NCI-H146 (cell line): ENCODE measurements at regions not wholly inside any gene's neighbourhood (a gene's known extent, or its start where the extent isn't known, plus 50 kb on each side); places are given as distances from the start of the nearest gene placed in this dataset.
"Not testable (repeated sequence)": the region's sequence is repeated elsewhere in the genome, so short reads cannot be mapped to it uniquely, and the experiment has no call there.

Experiments
- DNase-seq: peaks from one replicate; lab custom pipeline; 2025; lab: John Stamatoyannopoulos, UW

GRCh38 chr6:165167861-165168260 lies 141.5 kb downstream of the C6orf118 start:
- DNase-seq: no peak

DNA sequence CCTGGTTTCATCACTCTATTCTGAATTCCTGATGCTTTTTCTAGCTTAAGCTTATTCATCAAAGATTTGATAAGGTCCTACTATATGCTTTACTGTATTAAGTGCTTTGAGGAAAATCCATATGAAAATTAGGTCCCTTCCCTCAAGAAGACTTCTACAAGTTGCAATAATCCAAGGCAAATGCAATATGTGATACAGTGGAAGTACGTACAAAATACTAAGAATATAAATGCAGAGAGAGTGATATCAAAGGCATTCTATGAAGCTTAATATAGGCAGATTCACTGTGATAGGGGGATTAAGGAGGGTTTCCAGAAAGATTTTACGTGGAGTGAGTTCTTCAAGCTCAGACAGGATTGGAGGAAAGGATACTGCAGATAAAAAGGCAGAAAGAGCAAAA lies 142.1 kb downstream of the C6orf118 start:
- no peak for DNase-seq

GRCh38 chr6:165163519-165163918 lies 145.9 kb downstream of the C6orf118 start:
- no peak for DNase-seq

- no peak for DNase-seq
Measured at GRCh38 chr6:165159460-165159859, 149.9 kb downstream of the C6orf118 start.

DNA sequence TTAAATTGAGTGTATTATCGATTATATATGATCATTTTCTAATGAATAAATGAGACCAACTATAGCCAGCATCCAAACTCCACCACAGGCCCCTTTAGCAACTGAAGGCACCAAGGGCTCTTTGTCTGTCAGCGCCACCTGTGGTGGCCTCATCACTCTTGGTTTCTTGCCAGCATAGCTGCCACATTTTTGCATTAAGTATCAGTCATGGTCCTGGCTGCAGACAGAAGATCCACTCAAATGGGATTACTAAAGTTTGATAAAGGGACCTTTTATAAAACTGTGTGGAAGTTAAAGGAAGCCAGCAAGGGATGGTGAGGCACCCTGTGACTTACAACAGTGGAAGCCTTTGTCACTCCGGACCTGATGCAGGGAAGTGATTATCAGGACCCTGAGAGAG lies 162.9 kb downstream of the C6orf118 start:
- no peak for DNase-seq

- no peak for DNase-seq
Measured at GRCh38 chr6:165135889-165136288, 173.5 kb downstream of the C6orf118 start.

DNA sequence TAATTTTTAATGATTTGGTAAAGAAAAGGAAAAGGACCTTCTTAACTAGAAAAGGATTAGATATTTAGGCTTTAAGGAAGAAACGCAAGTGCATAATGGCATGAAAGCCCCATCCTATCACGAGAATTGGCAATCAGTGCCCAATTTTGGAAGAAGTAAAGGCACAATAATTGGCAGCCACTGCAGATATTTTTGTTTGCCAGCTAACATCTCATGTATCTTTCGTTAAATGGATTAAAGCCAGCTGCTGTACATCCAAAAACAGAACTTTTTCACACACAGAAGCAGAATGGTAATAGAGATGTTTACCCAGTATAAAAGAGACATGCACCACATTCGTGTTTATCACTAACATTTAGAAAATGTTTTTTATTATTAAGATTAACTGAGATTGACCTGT lies 180.3 kb downstream of the C6orf118 start:
- DNase-seq: no peak

- not testable (repeated sequence) for DNase-seq
Measured at GRCh38 chr6:165127743-165128142, 181.7 kb downstream of the C6orf118 start.

DNA sequence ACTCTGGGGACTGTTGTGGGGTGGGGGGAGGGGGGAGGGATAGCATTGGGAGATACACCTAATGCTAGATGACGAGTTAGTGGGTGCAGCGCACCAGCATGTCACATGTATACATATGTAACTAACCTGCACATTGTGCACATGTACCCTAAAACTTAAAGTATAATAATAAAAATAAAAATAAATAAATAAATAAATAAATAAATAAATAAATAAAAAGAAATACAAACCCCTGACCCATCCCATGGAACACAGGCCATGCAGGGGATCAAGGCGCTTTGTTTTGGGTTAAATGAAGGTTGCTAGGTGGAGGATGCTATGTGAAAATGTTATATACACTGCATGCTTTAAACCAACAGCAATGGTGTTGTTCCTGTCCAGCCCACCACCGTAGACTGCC lies 184.7 kb downstream of the C6orf118 start:
- not testable (repeated sequence) for DNase-seq

DNA sequence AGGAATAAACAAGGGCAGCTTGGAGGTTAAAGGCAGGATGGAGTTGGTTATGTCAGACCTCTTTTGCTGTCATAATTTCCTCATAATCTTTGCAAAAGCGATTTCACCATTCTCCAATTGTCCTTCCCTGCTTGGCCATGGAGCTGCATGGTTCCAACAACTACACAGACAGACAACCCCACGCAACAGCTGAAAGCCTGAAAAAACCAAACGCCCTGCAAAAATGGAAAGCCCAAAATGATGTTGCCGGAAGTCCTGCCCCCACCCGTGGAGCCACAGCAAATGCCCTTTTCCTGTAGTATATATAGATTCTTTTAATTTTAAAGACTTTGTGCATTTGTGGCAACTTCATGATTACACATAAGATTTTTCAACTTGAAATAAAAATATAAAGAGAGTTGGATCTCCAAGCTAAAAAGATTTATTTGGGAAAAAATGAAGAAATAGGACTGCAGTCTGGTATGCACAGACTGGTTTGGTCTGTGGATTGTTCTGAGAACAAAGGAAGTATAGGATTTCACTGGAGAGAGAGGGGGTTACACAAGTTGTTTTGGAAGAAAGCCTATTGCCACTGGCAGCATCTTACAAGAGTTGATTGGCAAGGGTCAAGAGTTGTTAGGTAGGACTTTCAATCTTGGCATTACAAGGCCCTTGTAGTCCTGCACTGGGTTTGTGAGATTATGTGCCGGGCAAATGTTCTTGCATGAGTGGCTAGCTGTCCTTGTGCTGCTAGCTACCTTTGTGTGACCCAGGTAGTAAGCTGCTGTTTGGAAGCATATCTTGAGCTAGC lies 190.0 kb downstream of the C6orf118 start:
- no peak for DNase-seq

DNA sequence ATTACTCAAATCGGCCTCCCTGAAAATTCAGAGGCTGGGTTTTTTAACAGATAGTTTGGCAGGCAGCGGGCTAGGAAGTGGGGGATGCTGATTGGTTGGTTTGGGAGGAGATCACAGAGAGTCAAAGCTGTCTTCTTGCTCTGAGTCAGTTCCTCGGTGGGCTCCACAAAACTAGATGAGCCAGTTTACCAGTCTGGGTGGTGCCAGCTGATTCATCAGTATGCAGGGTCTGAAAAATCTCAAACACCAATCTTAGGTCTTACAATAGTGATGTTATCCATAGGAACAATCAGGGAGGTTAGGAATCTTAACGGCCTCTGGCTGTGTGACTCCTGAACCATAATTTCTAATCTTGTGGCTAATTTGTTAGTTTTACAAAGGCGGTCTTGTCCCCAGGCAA lies 190.7 kb downstream of the C6orf118 start:
- DNase-seq: no peak

GRCh38 chr6:165117806-165118205 lies 191.6 kb downstream of the C6orf118 start:
- DNase-seq: no peak

- DNase-seq: no peak
Measured at GRCh38 chr6:165117121-165117520, 192.3 kb downstream of the C6orf118 start.

DNA sequence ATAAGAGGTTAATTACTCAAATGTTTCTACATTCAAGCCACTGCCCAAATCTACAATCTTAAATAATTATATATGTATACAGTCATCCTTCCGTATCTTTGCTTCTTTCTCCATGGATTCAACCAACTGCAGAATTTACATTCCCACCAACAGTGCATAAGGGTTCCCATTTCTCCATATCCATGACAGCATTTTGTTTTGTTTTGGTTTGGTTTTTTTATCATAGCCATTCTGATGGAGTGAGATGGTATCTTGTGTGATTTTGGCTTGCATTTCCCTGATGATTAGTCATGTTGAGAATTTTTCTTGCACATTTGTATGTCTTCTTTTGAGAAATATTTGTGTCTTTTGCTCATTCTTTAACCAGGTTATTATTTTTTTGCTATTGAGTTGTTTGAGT lies 198.5 kb downstream of the C6orf118 start:
- DNase-seq: no peak

DNA sequence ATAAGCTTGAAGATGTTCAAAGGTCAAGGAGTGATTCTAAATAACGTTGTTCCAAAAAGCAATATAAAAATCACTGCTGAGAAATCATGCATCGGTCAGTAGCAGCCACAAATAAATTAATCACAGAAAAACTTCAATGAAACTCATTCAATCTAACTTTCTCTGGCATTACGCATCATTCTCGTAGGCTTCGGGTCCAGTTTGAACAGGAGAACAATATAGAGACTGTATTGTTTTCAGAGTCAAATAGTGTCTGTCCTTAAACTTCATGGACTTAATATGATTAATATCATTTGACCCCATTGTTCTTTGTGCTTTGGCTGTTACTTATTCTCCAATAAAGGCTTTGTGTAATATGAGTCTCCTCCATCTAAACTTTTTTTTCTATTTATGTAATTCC lies 200.4 kb downstream of the C6orf118 start:
- DNase-seq: no peak

DNA sequence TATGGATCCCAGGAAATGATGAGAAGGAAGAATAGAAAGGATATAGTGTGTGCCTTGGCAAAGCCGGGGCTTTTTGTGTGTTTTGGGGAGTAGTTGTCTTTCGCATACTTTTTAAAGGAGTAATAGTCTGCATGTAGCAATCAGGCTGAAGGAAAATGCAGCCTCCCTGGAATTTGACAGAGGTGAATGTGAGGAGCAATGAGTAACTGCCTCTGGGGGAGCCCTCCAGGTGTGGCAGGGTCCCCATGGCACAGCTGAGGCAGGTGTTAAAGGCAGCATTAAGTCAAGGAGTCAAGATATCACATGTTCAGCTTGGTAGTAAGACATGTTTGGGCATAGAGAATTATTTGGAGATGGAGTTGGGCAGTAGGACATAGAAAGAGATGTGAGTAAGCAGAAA lies 203.1 kb downstream of the C6orf118 start:
- DNase-seq: no peak

- DNase-seq: no peak
Measured at GRCh38 chr6:165098165-165098564, 211.2 kb downstream of the C6orf118 start.

DNA sequence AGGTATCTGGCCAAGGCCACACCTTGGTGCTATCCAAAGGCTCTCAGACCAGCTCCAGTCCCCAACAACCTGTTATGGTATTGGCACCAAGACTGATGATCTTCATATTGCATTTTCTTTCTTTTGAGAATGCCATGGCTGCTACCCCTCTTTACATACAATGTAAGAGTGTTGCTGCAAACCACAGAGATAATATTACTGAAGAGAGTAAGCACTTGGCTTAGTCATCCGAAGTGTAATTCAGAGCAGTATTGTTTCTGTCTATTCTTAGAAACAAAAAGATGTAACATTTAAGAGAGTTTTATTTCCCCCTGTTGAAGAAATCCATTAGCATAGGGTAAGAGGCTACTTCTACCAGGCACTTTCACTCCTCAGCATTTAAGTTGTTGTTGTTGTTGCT lies 212.5 kb downstream of the C6orf118 start:
- no peak for DNase-seq

GRCh38 chr6:165096209-165096608 lies 213.2 kb downstream of the C6orf118 start:
- no peak for DNase-seq

- no peak for DNase-seq
Measured at GRCh38 chr6:165092881-165093595, 216.4 kb downstream of the C6orf118 start.

GRCh38 chr6:165091121-165091785 lies 218.2 kb downstream of the C6orf118 start:
- no peak for DNase-seq

- no peak for DNase-seq
Measured at GRCh38 chr6:165090242-165090641, 219.2 kb downstream of the C6orf118 start.

DNA sequence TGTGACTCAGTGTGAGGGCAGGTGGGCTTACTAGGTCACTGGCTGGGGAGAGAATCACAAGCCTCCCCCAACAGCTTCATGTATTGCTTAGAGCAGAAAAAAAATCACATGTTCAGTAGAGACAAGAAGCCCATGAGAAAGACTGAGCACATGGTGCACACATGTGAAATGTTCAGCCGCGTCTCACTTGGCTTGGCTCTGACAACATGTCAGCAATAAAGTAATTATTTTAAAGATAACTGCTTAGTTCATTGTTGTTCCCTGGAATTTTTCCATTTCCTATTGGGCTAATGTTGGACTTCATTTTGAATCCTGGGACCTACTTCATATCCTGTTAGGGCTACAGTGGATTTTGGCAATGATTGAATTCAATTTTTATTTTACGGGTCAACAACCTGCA lies 222.6 kb downstream of the C6orf118 start:
- DNase-seq: no peak
